ENCODE measurements at regions not wholly inside any gene's neighbourhood (a gene's known extent, or its start where the extent isn't known, plus 50 kb on each side); places are given as distances from the start of the nearest gene placed in this dataset.

DNA sequence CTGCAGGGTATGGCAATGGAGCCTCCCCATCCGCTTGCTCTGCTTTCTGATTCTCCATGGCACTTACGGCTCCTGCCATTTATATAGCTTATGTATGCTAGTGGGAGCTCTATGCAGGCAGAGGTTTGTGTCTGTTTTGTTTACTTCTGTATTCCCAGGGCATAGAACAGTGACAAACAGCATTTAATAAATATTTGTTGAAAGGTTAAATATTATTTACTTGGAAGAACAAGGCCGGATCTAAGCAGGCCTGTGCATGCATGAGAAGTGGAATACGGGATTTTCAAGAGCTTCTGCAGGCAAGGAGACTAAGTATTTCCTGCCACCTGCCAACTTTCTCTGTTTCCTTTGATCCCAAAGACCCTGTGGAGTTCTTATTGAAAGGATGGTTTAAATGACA lies 90.7 kb downstream of the XCL2 start:
- no peak for TF ChIP-seq U2AF2 (IDR thresholded peaks at IDR 0.05; ENCODE audit: low read depth, low read length)
- TF ChIP-seq, protein P1, sequence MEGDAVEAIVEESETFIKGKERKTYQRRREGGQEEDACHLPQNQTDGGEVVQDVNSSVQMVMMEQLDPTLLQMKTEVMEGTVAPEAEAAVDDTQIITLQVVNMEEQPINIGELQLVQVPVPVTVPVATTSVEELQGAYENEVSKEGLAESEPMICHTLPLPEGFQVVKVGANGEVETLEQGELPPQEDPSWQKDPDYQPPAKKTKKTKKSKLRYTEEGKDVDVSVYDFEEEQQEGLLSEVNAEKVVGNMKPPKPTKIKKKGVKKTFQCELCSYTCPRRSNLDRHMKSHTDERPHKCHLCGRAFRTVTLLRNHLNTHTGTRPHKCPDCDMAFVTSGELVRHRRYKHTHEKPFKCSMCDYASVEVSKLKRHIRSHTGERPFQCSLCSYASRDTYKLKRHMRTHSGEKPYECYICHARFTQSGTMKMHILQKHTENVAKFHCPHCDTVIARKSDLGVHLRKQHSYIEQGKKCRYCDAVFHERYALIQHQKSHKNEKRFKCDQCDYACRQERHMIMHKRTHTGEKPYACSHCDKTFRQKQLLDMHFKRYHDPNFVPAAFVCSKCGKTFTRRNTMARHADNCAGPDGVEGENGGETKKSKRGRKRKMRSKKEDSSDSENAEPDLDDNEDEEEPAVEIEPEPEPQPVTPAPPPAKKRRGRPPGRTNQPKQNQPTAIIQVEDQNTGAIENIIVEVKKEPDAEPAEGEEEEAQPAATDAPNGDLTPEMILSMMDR (CRISPR knock-in tag; IDR thresholded peaks at IDR 0.05) = no peak
- no peak for TF ChIP-seq CREB1 (IDR thresholded peaks at IDR 0.05)
- TF ChIP-seq CREB1 (CRISPR knock-in tag; IDR thresholded peaks at IDR 0.05) = no peak
- TF ChIP-seq RAD21 (CRISPR knock-in tag; IDR thresholded peaks at IDR 0.05) = no peak
- TF ChIP-seq, protein P2, sequence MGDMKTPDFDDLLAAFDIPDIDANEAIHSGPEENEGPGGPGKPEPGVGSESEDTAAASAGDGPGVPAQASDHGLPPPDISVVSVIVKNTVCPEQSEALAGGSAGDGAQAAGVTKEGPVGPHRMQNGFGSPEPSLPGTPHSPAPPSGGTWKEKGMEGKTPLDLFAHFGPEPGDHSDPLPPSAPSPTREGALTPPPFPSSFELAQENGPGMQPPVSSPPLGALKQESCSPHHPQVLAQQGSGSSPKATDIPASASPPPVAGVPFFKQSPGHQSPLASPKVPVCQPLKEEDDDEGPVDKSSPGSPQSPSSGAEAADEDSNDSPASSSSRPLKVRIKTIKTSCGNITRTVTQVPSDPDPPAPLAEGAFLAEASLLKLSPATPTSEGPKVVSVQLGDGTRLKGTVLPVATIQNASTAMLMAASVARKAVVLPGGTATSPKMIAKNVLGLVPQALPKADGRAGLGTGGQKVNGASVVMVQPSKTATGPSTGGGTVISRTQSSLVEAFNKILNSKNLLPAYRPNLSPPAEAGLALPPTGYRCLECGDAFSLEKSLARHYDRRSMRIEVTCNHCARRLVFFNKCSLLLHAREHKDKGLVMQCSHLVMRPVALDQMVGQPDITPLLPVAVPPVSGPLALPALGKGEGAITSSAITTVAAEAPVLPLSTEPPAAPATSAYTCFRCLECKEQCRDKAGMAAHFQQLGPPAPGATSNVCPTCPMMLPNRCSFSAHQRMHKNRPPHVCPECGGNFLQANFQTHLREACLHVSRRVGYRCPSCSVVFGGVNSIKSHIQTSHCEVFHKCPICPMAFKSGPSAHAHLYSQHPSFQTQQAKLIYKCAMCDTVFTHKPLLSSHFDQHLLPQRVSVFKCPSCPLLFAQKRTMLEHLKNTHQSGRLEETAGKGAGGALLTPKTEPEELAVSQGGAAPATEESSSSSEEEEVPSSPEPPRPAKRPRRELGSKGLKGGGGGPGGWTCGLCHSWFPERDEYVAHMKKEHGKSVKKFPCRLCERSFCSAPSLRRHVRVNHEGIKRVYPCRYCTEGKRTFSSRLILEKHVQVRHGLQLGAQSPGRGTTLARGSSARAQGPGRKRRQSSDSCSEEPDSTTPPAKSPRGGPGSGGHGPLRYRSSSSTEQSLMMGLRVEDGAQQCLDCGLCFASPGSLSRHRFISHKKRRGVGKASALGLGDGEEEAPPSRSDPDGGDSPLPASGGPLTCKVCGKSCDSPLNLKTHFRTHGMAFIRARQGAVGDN (CRISPR knock-in tag; IDR thresholded peaks at IDR 0.05) = no peak
- no peak for TF ChIP-seq FOXP1 (IDR thresholded peaks at IDR 0.05)
- no peak for TF ChIP-seq FOXP1 (CRISPR knock-in tag; IDR thresholded peaks at IDR 0.05)
- TF ChIP-seq AGO2 (optimal IDR thresholded peaks at IDR 0.05; ENCODE audit: low read depth, low read length) = no peak
- no peak for TF ChIP-seq STAG1 (CRISPR knock-in tag; IDR thresholded peaks at IDR 0.05)
- TF ChIP-seq MAZ (IDR thresholded peaks at IDR 0.05; ENCODE audit: borderline replicate concordance, low read depth, low read length) = no peak
- no peak for TF ChIP-seq MAZ (CRISPR knock-in tag; IDR thresholded peaks at IDR 0.05; ENCODE audit: low read depth)
